Stomach (tissue), 4 donors: ENCODE measurements at regions not wholly inside any gene's neighbourhood (a gene's known extent, or its start where the extent isn't known, plus 50 kb on each side); places are given as distances from the start of the nearest gene placed in this dataset.

Experiments used
- CTCF ChIP-seq, 7 experiments: fragments of 450-650 bp in 4 of 7; fragments of 200-600 bp in 3 of 7; sonication (generic) in 3 of 7; IDR thresholded peaks; one replicate each; pipeline ENCODE4 v1.5.1; 2016 to 2019; ENCODE audit warnings: antibody characterized with exemption in 7 of 7, control low read depth in 2 of 7, mild to moderate bottlenecking in 1 of 7
- POLR2A ChIP-seq, 4 donors: fragments of 450-650 bp; IDR thresholded peaks; one replicate each; pipeline ENCODE4 v1.6.1; 2016; ENCODE audit warnings: antibody characterized with exemption in 4 of 4, control low read depth in 2 of 4, mild to moderate bottlenecking in 1 of 4, moderate library complexity in 1 of 4

- TF ChIP-seq CTCF (IDR thresholded peaks at IDR 0.05) (no peak), POLR2A (IDR thresholded peaks at IDR 0.05) (no peak)
Measured at GRCh38 chr6:139759086-139759485, 384.6 kb upstream of the CITED2 start.
